ENCODE measurements at regions not wholly inside any gene's neighbourhood (a gene's known extent, or its start where the extent isn't known, plus 50 kb on each side); places are given as distances from the start of the nearest gene placed in this dataset.

DNA sequence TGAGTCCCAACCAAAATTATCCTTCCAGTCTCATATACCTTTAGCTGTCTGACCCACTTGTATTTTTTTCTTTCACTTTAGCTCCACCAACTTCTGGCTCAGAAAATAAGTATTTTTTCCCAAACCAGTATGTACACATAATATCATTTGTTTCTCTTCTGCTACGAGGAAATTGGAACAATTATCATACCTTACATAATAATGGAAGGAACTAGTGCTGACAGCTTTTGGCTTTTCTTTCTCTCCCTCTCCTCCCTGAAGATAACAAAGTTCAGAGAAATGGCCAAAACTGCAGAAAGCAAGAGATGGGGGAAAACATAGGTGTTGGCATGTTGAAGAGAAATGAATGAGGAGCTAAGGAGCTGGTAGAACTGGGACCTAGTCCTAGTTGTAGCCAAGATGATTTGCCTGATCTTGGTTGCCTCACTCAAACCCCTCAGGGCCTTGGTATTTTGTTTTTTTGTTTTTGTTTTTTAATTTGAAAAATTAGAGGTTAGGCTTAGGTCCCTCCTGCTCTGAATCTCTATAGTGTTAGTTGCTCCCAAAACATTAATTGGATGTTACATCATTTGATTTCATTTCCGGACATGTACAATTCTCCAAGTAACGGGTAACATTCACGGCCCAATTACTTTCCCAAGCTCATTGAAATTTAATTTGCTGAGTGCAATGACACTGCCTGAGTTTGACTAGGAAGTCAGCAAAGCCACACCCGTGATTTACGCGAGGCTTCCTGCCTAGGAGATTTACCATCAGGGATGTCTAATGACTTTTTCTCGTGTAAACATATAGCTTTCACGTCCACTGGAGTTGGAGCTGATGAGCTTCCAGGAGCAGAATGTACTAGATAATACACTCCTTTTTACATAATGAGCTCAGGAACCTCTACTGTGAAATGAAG is 291.6 kb downstream of the TLE1 start:
- FAIRE-seq (no peak), DNase-seq (ENCODE audit: low read depth in 1 of 2, low spot score in 2 of 2) (no peak)
- ChIA-PET CTCF (ENCODE audit: partially characterized antibody) (interaction anchor here (0.7 kb wide), 1 partner anchor 170 kb away, joined by 4 read pairs; no protein-coding TSS in a partner anchor), POLR2A (ENCODE audit: partially characterized antibody) (no interaction called here)
- Histone ChIP-seq H4K20me1 (replicated peaks in 1 of 2; ENCODE audit: control insufficient read depth in 1 of 2, insufficient read depth in 2 of 2, low read length in 2 of 2) (no peaks in the 10 kb centered on the region), H3K14ac (ENCODE audit: insufficient read length) (no peak overlapping the region), H2BK5ac (ENCODE audit: low read depth, low read length) (no peak overlapping the region), H2AFZ (ENCODE audit: low read length) (no peak overlapping the region), H2BK120ac (replicated peaks; ENCODE audit: low read depth, low read length) (no peak overlapping the region), H4K5ac (ENCODE audit: insufficient read length, low read depth, low read length) (no peak overlapping the region), H3K27ac (ENCODE audit: low read depth, low read length) (no peak overlapping the region), H3K4me1 (replicated peaks in 1 of 4; ENCODE audit: control insufficient read depth in 3 of 4, insufficient read depth in 4 of 4, low read length in 3 of 4) (no peaks in the 10 kb centered on the region), H3K79me1 (ENCODE audit: low read depth, low read length) (no peaks in the 10 kb centered on the region), H3K23ac (ENCODE audit: insufficient read length) (no peak overlapping the region), H4K8ac (ENCODE audit: extremely low read depth, insufficient read depth, low read length) (no peak overlapping the region), H2BK15ac (ENCODE audit: low read length) (no peak overlapping the region), H3K56ac (replicated peaks; ENCODE audit: insufficient read length, low read depth, low read length) (no peak overlapping the region), H3K79me2 (ENCODE audit: control insufficient read depth in 1 of 2, insufficient read depth in 2 of 2, low read length in 2 of 2) (no peaks in the 10 kb centered on the region), H2BK20ac (ENCODE audit: low read length) (no peak overlapping the region), H2BK12ac (ENCODE audit: low read depth, low read length) (no peak overlapping the region), H3K9me3 (ENCODE audit: insufficient read depth in 2 of 2, low read depth in 1 of 2, low read length in 1 of 2) (no peaks in the 10 kb centered on the region), H2AK5ac (ENCODE audit: low read depth, low read length) (no peak overlapping the region), H3K36me3 (ENCODE audit: control insufficient read depth in 2 of 4, insufficient read depth in 4 of 4, low read length in 3 of 4) (no peaks in the 10 kb centered on the region), H3K9ac (replicated peaks in 1 of 4; ENCODE audit: extremely low read depth in 1 of 4, low read depth in 3 of 4, low read length in 3 of 4) (no peak overlapping the region), H3K23me2 (ENCODE audit: low read depth, low read length) (no peaks in the 10 kb centered on the region), H3K4me2 (ENCODE audit: insufficient read depth in 1 of 2, low read depth in 2 of 2, low read length in 2 of 2) (no peak overlapping the region), H3K27me3 (replicated peaks in 1 of 4; ENCODE audit: control insufficient read depth in 3 of 4, extremely low read depth in 1 of 4, insufficient read depth in 3 of 4, low read length in 3 of 4) (no peaks in the 10 kb centered on the region), H3K4me3 (ENCODE audit: extremely low read depth in 1 of 4, insufficient read depth in 2 of 4, low read depth in 3 of 4, low read length in 4 of 4) (no peak overlapping the region), H3K18ac (ENCODE audit: extremely low read depth, low read length) (no peak overlapping the region), H3K4ac (replicated peaks; ENCODE audit: insufficient read length, low read depth, low read length) (no peak overlapping the region), H4K91ac (replicated peaks; ENCODE audit: insufficient read length, low read length) (no peak overlapping the region)
- WGBS, 2 experiments (ENCODE audit: extremely low coverage in 1 of 2, insufficient coverage in 1 of 2, insufficient read length in 1 of 2, insufficient replicate concordance in 2 of 2, low coverage in 1 of 2, low lambda C conversion rate in 2 of 2, missing lambda C conversion rate in 1 of 2) = 84% methylated on average over 9 of the region's 9 CpGs; no CpG with 5 or more reads in 1 of the 2 experiments
- TF ChIP-seq SIN3A (conservative IDR thresholded peaks at IDR 0.05 in 1 of 2, IDR thresholded peaks at IDR 0.05 in 1 of 2; ENCODE audit: low read depth in 1 of 2, low read length in 2 of 2) (no peak), KDM4A (IDR thresholded peaks at IDR 0.05; ENCODE audit: low read depth, low read length, severe bottlenecking) (no peak), EP300 (IDR thresholded peaks at IDR 0.05; ENCODE audit: borderline replicate concordance in 1 of 2, low read depth in 2 of 2, low read length in 2 of 2) (no peak), POLR2AphosphoS5 (IDR thresholded peaks at IDR 0.05; ENCODE audit: low read depth, low read length) (no peak), CREB1 (IDR thresholded peaks at IDR 0.05) (no peak), NANOG (IDR thresholded peaks at IDR 0.05; ENCODE audit: insufficient read depth, low read depth, low read length, poor library complexity, severe bottlenecking) (no peak), FOSL1 (IDR thresholded peaks at IDR 0.05; ENCODE audit: insufficient read depth, low read depth, low read length) (no peak), HDAC2 (IDR thresholded peaks at IDR 0.05; ENCODE audit: borderline replicate concordance in 1 of 2, low read depth in 2 of 2, low read length in 2 of 2) (no peak), SP4 (IDR thresholded peaks at IDR 0.05; ENCODE audit: low read length) (no peak), PHF8 (conservative IDR thresholded peaks at IDR 0.05; ENCODE audit: low read depth, low read length) (no peak)
- TF ChIP-seq, protein P1, sequence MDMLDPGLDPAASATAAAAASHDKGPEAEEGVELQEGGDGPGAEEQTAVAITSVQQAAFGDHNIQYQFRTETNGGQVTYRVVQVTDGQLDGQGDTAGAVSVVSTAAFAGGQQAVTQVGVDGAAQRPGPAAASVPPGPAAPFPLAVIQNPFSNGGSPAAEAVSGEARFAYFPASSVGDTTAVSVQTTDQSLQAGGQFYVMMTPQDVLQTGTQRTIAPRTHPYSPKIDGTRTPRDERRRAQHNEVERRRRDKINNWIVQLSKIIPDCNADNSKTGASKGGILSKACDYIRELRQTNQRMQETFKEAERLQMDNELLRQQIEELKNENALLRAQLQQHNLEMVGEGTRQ (IDR thresholded peaks at IDR 0.05; ENCODE audit: low read length) = no peak
